A673 (cell line): ENCODE measurements at regions not wholly inside any gene's neighbourhood (a gene's known extent, or its start where the extent isn't known, plus 50 kb on each side); places are given as distances from the start of the nearest gene placed in this dataset.

Experiments
- BruUV-seq: library from RNA; stranded (reverse); fragments of 400-500 nt; replicated peaks from 2 replicates; lab custom pipeline; 2021; lab: Mats Ljungman, UMichigan
- CTCF ChIA-PET: fragments of 300-600 bp; sonication (Branson Sonifier 250); formaldehyde crosslinking; loops from one replicate; lab custom pipeline; 2022; ENCODE audit warnings: antibody characterized with exemption; lab: Charles Lee
- POLR2A ChIA-PET: fragments of 300-600 bp; sonication (Branson Sonifier 250); formaldehyde crosslinking; loops from one replicate; lab custom pipeline; 2022; ENCODE audit warnings: antibody characterized with exemption; ENCODE audit not compliant: low non-redundant PET; lab: Charles Lee
- DNase-seq: peaks from one replicate; pipeline ENCODE4 v3.0.0-alpha.2; 2015; ENCODE audit warnings: low spot score
- H3K27ac ChIP-seq: fragments of 200-600 bp; sonication (generic); 2 replicates; pipeline ENCODE4 v1.5.1; 2016; ENCODE audit warnings: mixed run types, low read depth, mild to moderate bottlenecking, mixed read lengths, antibody characterized with exemption, low read length; ENCODE audit not compliant: poor library complexity, severe bottlenecking
- H3K27me3 ChIP-seq: fragments of 200-600 bp; sonication (generic); replicated peaks from 2 replicates; pipeline ENCODE4 v1.6.1; 2017; ENCODE audit warnings: mixed run types, low read depth, mild to moderate bottlenecking, mixed read lengths, antibody characterized with exemption, low read length; ENCODE audit not compliant: insufficient read depth, poor library complexity
- H3K36me3 ChIP-seq: fragments of 200-600 bp; sonication (generic); 2 replicates; pipeline ENCODE4 v1.6.1; 2016; ENCODE audit warnings: mixed run types, mild to moderate bottlenecking, mixed read lengths, antibody characterized with exemption, low read length; ENCODE audit not compliant: insufficient read depth, poor library complexity, severe bottlenecking
- H3K4me1 ChIP-seq: fragments of 200-600 bp; sonication (generic); 2 replicates; pipeline ENCODE4 v1.6.1; 2017; ENCODE audit warnings: mixed run types, mild to moderate bottlenecking, mixed read lengths, antibody characterized with exemption, low read length; ENCODE audit not compliant: insufficient read depth, poor library complexity, severe bottlenecking
- H3K4me3 ChIP-seq: fragments of 200-600 bp; sonication (generic); 2 replicates; pipeline ENCODE4 v1.5.1; 2016; ENCODE audit warnings: low read depth, mixed run types, mild to moderate bottlenecking, mixed read lengths, low read length; ENCODE audit not compliant: poor library complexity, severe bottlenecking
- H3K9me3 ChIP-seq: fragments of 200-600 bp; sonication (generic); 2 replicates; pipeline ENCODE4 v1.6.1; 2016; ENCODE audit warnings: mixed run types, low read depth, mild to moderate bottlenecking, mixed read lengths, antibody characterized with exemption, low read length; ENCODE audit not compliant: poor library complexity, severe bottlenecking
- EZH2 ChIP-seq: fragments of 200-600 bp; sonication (generic); IDR thresholded peaks from 2 replicates; pipeline ENCODE4 v1.6.1; 2017; ENCODE audit warnings: borderline replicate concordance, low read depth, mild to moderate bottlenecking, mixed read lengths, antibody characterized with exemption, low read length; ENCODE audit not compliant: poor library complexity, severe bottlenecking
- intact Hi-C: fragments of 100-400 bp; cut with micrococcal nuclease; formaldehyde crosslinking; loops from one replicate; pipeline ENCODE4 v1.10.0; 2022; ENCODE audit not compliant: unreplicated experiment
- TF ChIP-seq, protein P1 (sequence below): fragments of 300-800, 200-600 bp; sonication (generic); conservative IDR thresholded peaks from 2 replicates; pipeline ENCODE4 v1.5.1; 2017; ENCODE audit warnings: low read depth, mild to moderate bottlenecking, antibody characterized with exemption, low read length, moderate library complexity, mixed read lengths

DNA sequence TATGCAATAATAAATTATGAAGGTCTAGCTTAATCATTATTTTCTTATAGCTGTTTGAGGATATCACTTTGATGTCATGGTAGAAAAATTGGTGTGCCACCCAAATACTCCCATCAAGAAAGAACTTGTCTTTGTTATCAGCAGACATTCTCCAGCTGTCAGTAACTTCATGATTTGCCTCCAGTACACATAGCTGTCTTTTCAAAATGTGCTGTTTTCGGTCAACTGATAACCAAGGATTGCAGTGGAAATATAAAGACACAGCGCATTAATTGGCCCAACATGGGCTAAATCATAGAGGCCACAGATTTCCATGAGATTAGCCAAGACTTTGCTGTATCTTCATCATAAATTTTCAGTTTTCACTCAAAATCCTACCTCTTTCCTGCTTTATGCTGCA lies 993.5 kb upstream of the SEMA6A start:
- POLR2A ChIA-PET = no interaction called here
- Histone ChIP-seq H3K9me3 (no peaks in the 10 kb centered on the region), H3K36me3 (no peaks in the 10 kb centered on the region), H3K27ac (no peak overlapping the region), H3K27me3 (no peaks in the 10 kb centered on the region), H3K4me3 (no peak overlapping the region), H3K4me1 (no peaks in the 10 kb centered on the region)
- CTCF ChIA-PET = no interaction called here
- intact Hi-C loops = no loop called here
- no TSS peak for BruUV-seq
- TF ChIP-seq, protein P1, sequence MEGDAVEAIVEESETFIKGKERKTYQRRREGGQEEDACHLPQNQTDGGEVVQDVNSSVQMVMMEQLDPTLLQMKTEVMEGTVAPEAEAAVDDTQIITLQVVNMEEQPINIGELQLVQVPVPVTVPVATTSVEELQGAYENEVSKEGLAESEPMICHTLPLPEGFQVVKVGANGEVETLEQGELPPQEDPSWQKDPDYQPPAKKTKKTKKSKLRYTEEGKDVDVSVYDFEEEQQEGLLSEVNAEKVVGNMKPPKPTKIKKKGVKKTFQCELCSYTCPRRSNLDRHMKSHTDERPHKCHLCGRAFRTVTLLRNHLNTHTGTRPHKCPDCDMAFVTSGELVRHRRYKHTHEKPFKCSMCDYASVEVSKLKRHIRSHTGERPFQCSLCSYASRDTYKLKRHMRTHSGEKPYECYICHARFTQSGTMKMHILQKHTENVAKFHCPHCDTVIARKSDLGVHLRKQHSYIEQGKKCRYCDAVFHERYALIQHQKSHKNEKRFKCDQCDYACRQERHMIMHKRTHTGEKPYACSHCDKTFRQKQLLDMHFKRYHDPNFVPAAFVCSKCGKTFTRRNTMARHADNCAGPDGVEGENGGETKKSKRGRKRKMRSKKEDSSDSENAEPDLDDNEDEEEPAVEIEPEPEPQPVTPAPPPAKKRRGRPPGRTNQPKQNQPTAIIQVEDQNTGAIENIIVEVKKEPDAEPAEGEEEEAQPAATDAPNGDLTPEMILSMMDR = no peak
- TF ChIP-seq EZH2 = no peak
- DNase-seq = no peak

DNA sequence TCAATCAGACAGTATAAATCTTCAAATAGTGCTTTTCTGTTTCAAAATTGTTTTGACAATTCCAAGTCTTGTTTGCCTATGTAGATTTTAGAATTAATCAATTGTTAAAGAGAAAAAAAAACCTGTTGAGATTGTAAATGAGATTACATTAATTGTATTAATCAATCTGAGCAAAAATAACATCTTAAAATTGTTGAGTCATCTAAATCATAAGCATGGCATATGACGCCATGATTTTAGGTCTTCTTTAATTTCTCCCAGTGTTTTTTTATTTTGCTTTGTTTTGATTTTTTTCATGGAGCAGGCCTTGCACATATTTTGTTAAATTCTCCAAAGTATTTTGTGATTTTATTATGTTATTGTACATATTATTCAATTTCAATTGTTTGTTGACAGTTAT lies 988.0 kb upstream of the SEMA6A start:
- Histone ChIP-seq H3K27ac (no peak overlapping the region), H3K4me3 (no peak overlapping the region), H3K9me3 (no peaks in the 10 kb centered on the region), H3K27me3 (no peaks in the 10 kb centered on the region), H3K36me3 (no peaks in the 10 kb centered on the region), H3K4me1 (no peaks in the 10 kb centered on the region)
- no peak for DNase-seq
- intact Hi-C loops = no loop called here
- TF ChIP-seq, protein P1 = no peak
- no peak for TF ChIP-seq EZH2
- BruUV-seq = no TSS peak
- POLR2A ChIA-PET = no interaction called here
- CTCF ChIA-PET = no interaction called here

DNA sequence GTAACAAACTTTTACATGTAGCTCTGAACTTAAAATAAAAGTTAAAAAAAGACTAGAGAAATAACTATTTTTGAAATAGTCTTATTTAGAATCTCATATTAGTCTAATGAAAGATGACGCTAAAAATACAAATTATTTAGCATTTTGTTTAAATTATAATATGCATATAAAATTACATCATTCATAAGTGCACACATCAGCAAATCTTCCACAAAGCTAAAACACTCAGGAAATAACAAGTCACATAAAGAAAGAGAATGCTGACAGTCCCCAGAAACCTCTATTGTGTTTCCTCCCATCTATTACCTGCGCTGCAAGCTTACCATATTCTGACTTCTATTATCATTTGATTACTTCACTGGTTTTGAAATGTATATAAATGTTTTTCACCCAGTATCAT lies 986.9 kb upstream of the SEMA6A start:
- TF ChIP-seq EZH2 = no peak
- TF ChIP-seq, protein P1 = no peak
- ChIA-PET CTCF (no interaction called here), POLR2A (no interaction called here)
- intact Hi-C loops = no loop called here
- Histone ChIP-seq H3K36me3 (no peaks in the 10 kb centered on the region), H3K27me3 (no peaks in the 10 kb centered on the region), H3K4me3 (no peak overlapping the region), H3K9me3 (no peaks in the 10 kb centered on the region), H3K27ac (no peak overlapping the region), H3K4me1 (no peaks in the 10 kb centered on the region)
- BruUV-seq = no TSS peak
- no peak for DNase-seq
